ENCODE measurements at regions not wholly inside any gene's neighbourhood (a gene's known extent, or its start where the extent isn't known, plus 50 kb on each side); places are given as distances from the start of the nearest gene placed in this dataset.

GRCh38 chr1:222461941-222462340, 86.0 kb downstream of the HHIPL2 start:
- no peaks in the 10 kb centered on the region for H3K36me3 ChIP-seq (ENCODE audit: control insufficient read depth in 2 of 4, insufficient read depth in 4 of 4, low read length in 3 of 4)
- H2BK5ac ChIP-seq (ENCODE audit: low read depth, low read length) = no peak overlapping the region
- no peak for FAIRE-seq
- H4K8ac ChIP-seq (ENCODE audit: extremely low read depth, insufficient read depth, low read length) = no peak overlapping the region
- no peak overlapping the region for H3K4ac ChIP-seq (replicated peaks; ENCODE audit: insufficient read length, low read depth, low read length)
- H2AFZ ChIP-seq (ENCODE audit: low read length) = no peak overlapping the region
- H3K79me1 ChIP-seq (ENCODE audit: low read depth, low read length) = no peaks in the 10 kb centered on the region
- H3K27me3 ChIP-seq (replicated peaks in 1 of 4; ENCODE audit: control insufficient read depth in 3 of 4, extremely low read depth in 1 of 4, insufficient read depth in 3 of 4, low read length in 3 of 4) = no peaks in the 10 kb centered on the region
- no peak overlapping the region for H3K14ac ChIP-seq (ENCODE audit: insufficient read length)
- no peak for DNase-seq (ENCODE audit: low read depth in 1 of 2, low spot score in 2 of 2)
- H3K23ac ChIP-seq (ENCODE audit: insufficient read length) = no peak overlapping the region
- H3K9ac ChIP-seq (replicated peaks in 1 of 4; ENCODE audit: extremely low read depth in 1 of 4, low read depth in 3 of 4, low read length in 3 of 4) = no peak overlapping the region
- H4K20me1 ChIP-seq (replicated peaks in 1 of 2; ENCODE audit: control insufficient read depth in 1 of 2, insufficient read depth in 2 of 2, low read length in 2 of 2) = no peaks in the 10 kb centered on the region
- H4K5ac ChIP-seq (ENCODE audit: insufficient read length, low read depth, low read length) = no peak overlapping the region
- POLR2A ChIA-PET (ENCODE audit: partially characterized antibody) = no interaction called here
- no peak overlapping the region for H2BK20ac ChIP-seq (ENCODE audit: low read length)
- no peak overlapping the region for H2AK5ac ChIP-seq (ENCODE audit: low read depth, low read length)
- no peak overlapping the region for H2BK15ac ChIP-seq (ENCODE audit: low read length)
- H3K4me1 ChIP-seq (replicated peaks in 1 of 4; ENCODE audit: control insufficient read depth in 3 of 4, insufficient read depth in 4 of 4, low read length in 3 of 4) = no peaks in the 10 kb centered on the region
- H3K18ac ChIP-seq (ENCODE audit: extremely low read depth, low read length) = no peak overlapping the region
- no peak overlapping the region for H2BK120ac ChIP-seq (replicated peaks; ENCODE audit: low read depth, low read length)
- H3K23me2 ChIP-seq (ENCODE audit: low read depth, low read length) = 0 out of 2 replicates have a peak, but pooled peaks cover 2% of the 10 kb centered on the region
- no peak overlapping the region for H3K4me3 ChIP-seq (ENCODE audit: extremely low read depth in 1 of 4, insufficient read depth in 2 of 4, low read depth in 3 of 4, low read length in 4 of 4)
- H3K56ac ChIP-seq (replicated peaks; ENCODE audit: insufficient read length, low read depth, low read length) = no peak overlapping the region
- H3K4me2 ChIP-seq (ENCODE audit: insufficient read depth in 1 of 2, low read depth in 2 of 2, low read length in 2 of 2) = no peak overlapping the region
- no peak for TF ChIP-seq EP300 (IDR thresholded peaks at IDR 0.05; ENCODE audit: borderline replicate concordance in 1 of 2, low read depth in 2 of 2, low read length in 2 of 2)
- TF ChIP-seq POU5F1 (IDR thresholded peaks at IDR 0.05; ENCODE audit: low read depth, low read length) = no peak
- CTCF ChIA-PET (ENCODE audit: partially characterized antibody) = interaction anchor here (1.0 to 2.2 kb wide), 3 partner anchors 45 to 291 kb away, joined by 3 to 10 read pairs (median 6); no protein-coding TSS in a partner anchor
- 81% methylated on average over 2 of the region's 2 CpGs; no CpG with 5 or more reads in 1 of the 2 experiments for WGBS, 2 experiments (ENCODE audit: extremely low coverage in 1 of 2, insufficient coverage in 1 of 2, insufficient read length in 1 of 2, insufficient replicate concordance in 2 of 2, low coverage in 1 of 2, low lambda C conversion rate in 2 of 2, missing lambda C conversion rate in 1 of 2)
- no peak overlapping the region for H4K91ac ChIP-seq (replicated peaks; ENCODE audit: insufficient read length, low read length)
- no peaks in the 10 kb centered on the region for H3K79me2 ChIP-seq (ENCODE audit: control insufficient read depth in 1 of 2, insufficient read depth in 2 of 2, low read length in 2 of 2)
- peaks cover 15% of the 10 kb centered on the region in 2 experiments; a peak in 3 of 4 replicates for H3K9me3 ChIP-seq (ENCODE audit: insufficient read depth in 2 of 2, low read depth in 1 of 2, low read length in 1 of 2)
- no peak overlapping the region for H3K27ac ChIP-seq (ENCODE audit: low read depth, low read length)
- no peak overlapping the region for H2BK12ac ChIP-seq (ENCODE audit: low read depth, low read length)

All from H1 (cell line).